ENCODE measurements at regions not wholly inside any gene's neighbourhood (a gene's known extent, or its start where the extent isn't known, plus 50 kb on each side); places are given as distances from the start of the nearest gene placed in this dataset.

GRCh38 chr4:126182786-126183185, 868.0 kb downstream of the FAT4 start:
- TF ChIP-seq POLR2AphosphoS2 (IDR thresholded peaks at IDR 0.05; ENCODE audit: low read depth, low read length) (no peak), ZNF546 (CRISPR knock-in tag; conservative IDR thresholded peaks at IDR 0.05) (no peak), IRF1 (CRISPR knock-in tag; IDR thresholded peaks at IDR 0.05; ENCODE audit: low read depth) (no peak), POLR2AphosphoS5 (IDR thresholded peaks at IDR 0.05; ENCODE audit: low read depth, low read length) (no peak), FUBP1 (CRISPR knock-in tag; IDR thresholded peaks at IDR 0.05; ENCODE audit: borderline replicate concordance) (no peak), ATF1 (CRISPR knock-in tag; IDR thresholded peaks at IDR 0.05) (no peak), ZNF562 (CRISPR knock-in tag; IDR thresholded peaks at IDR 0.05; ENCODE audit: borderline replicate concordance) (no peak)
